GM06990 (cell line): ENCODE measurements at regions not wholly inside any gene's neighbourhood (a gene's known extent, or its start where the extent isn't known, plus 50 kb on each side); places are given as distances from the start of the nearest gene placed in this dataset.

Experiments used
- DNase-seq: peaks from one replicate; pipeline ENCODE4 v3.0.0-alpha.2; 2011; ENCODE audit not compliant: insufficient read length; ENCODE audit errors: extremely low read depth
- H3K27me3 ChIP-seq: replicated peaks from 2 replicates; pipeline ENCODE4 v1.6.0; 2011; ENCODE audit warnings: low read length; ENCODE audit not compliant: control insufficient read depth, insufficient read depth
- H3K36me3 ChIP-seq: 2 replicates; pipeline ENCODE4 v1.5.1; 2011; ENCODE audit warnings: low read length; ENCODE audit not compliant: control insufficient read depth, insufficient read depth
- H3K4me3 ChIP-seq: replicated peaks from 2 replicates; pipeline ENCODE4 v1.5.1; 2011; ENCODE audit warnings: low read depth, mild to moderate bottlenecking, control low read depth, low read length
- CTCF ChIP-seq: IDR thresholded peaks from 2 replicates; pipeline ENCODE4 v1.5.1; 2011; ENCODE audit warnings: low read length, control low read depth, mild to moderate bottlenecking, inconsistent platforms; ENCODE audit not compliant: insufficient read depth, poor library complexity, severe bottlenecking

- H3K27me3 ChIP-seq: peaks cover 8% of the 10 kb centered on the region
- H3K4me3 ChIP-seq: no peak overlapping the region
- DNase-seq: no peak
- no peak for TF ChIP-seq CTCF
- H3K36me3 ChIP-seq: no peaks in the 10 kb centered on the region
Measured at GRCh38 chr1:11338284-11338924, 65.4 kb downstream of the UBIAD1 start.

- DNase-seq: no peak
- no peak for TF ChIP-seq CTCF
- H3K27me3 ChIP-seq: peaks cover 8% of the 10 kb centered on the region
- H3K4me3 ChIP-seq: no peak overlapping the region
- H3K36me3 ChIP-seq: no peaks in the 10 kb centered on the region
Measured at GRCh38 chr1:11339346-11340232, 66.6 kb downstream of the UBIAD1 start.

- no peak for DNase-seq
- no peak overlapping the region for H3K4me3 ChIP-seq
Measured at GRCh38 chr1:11340233-11340632, 67.2 kb downstream of the UBIAD1 start.

GRCh38 chr1:11341901-11342552, 69.0 kb downstream of the UBIAD1 start:
- Histone ChIP-seq H3K36me3 (no peaks in the 10 kb centered on the region), H3K4me3 (no peak overlapping the region), H3K27me3 (peaks cover 8% of the 10 kb centered on the region)
- TF ChIP-seq CTCF: no peak
- no peak for DNase-seq

More at GRCh38 chr1:11340233-11340632, 67.2 kb downstream of the UBIAD1 start:
- TF ChIP-seq CTCF: no peak
- Histone ChIP-seq H3K27me3 (peaks cover 8% of the 10 kb centered on the region), H3K36me3 (no peaks in the 10 kb centered on the region)

- Histone ChIP-seq H3K27me3 (peaks cover 8% of the 10 kb centered on the region), H3K36me3 (no peaks in the 10 kb centered on the region), H3K4me3 (no peak overlapping the region)
- no peak for DNase-seq
- no peak for TF ChIP-seq CTCF
Measured at GRCh38 chr1:11342621-11343032, 69.6 kb downstream of the UBIAD1 start.
